Skin epidermis (tissue), 12 donors: ENCODE measurements at regions not wholly inside any gene's neighbourhood (a gene's known extent, or its start where the extent isn't known, plus 50 kb on each side); places are given as distances from the start of the nearest gene placed in this dataset.
"Not testable (repeated sequence)": the region's sequence is repeated elsewhere in the genome, so short reads cannot be mapped to it uniquely, and the experiment has no call there.

Experiments used
- H3K27ac ChIP-seq, 21 experiments: fragments of 200-600 bp; sonication (generic) in 11 of 21; one replicate each; pipeline ENCODE4 v1.5.0; 2020; ENCODE audit warnings: mild to moderate bottlenecking in 3 of 21, inconsistent platforms in 2 of 21, moderate library complexity in 2 of 21
- H3K4me3 ChIP-seq, 7 experiments: fragments of 200-600 bp; sonication (generic) in 2 of 7; one replicate each; pipeline ENCODE4 v1.5.0; 2020; ENCODE audit warnings: inconsistent platforms in 2 of 7, mild to moderate bottlenecking in 2 of 7, moderate library complexity in 1 of 7

GRCh38 chr7:153642989-153643388, 409.2 kb upstream of the DPP6 start:
- Histone ChIP-seq H3K4me3 (no peak overlapping the region), H3K27ac (no peak overlapping the region)

GRCh38 chr7:153657182-153657800, 394.9 kb upstream of the DPP6 start:
- H3K27ac ChIP-seq: no peak overlapping the region
- no peak overlapping the region for H3K4me3 ChIP-seq

GRCh38 chr7:153675131-153675530, 377.1 kb upstream of the DPP6 start:
- no peak overlapping the region for H3K27ac ChIP-seq
- H3K4me3 ChIP-seq: no peak overlapping the region

GRCh38 chr7:153682628-153683027, 369.6 kb upstream of the DPP6 start:
- no peak overlapping the region for H3K4me3 ChIP-seq
- no peak overlapping the region for H3K27ac ChIP-seq

GRCh38 chr7:153696242-153696641, 356.0 kb upstream of the DPP6 start:
- no peak overlapping the region for H3K4me3 ChIP-seq
- no peak overlapping the region for H3K27ac ChIP-seq

- no peak overlapping the region for H3K27ac ChIP-seq
Observed at GRCh38 chr7:153698046-153698445, 354.2 kb upstream of the DPP6 start.

GRCh38 chr7:153701678-153702077, 350.5 kb upstream of the DPP6 start:
- Histone ChIP-seq H3K4me3 (no peak overlapping the region), H3K27ac (no peak overlapping the region)

More at GRCh38 chr7:153698046-153698445, 354.2 kb upstream of the DPP6 start:
- no peak overlapping the region for H3K4me3 ChIP-seq

- not testable (repeated sequence) for H3K4me3 ChIP-seq, H3K27ac ChIP-seq
Observed at GRCh38 chr7:153723892-153724291, 328.3 kb upstream of the DPP6 start.

- not testable (repeated sequence) for H3K4me3 ChIP-seq, H3K27ac ChIP-seq
Observed at GRCh38 chr7:153731504-153731903, 320.7 kb upstream of the DPP6 start.

- H3K4me3 ChIP-seq, H3K27ac ChIP-seq: not testable (repeated sequence)
Observed at GRCh38 chr7:153743434-153743833, 308.8 kb upstream of the DPP6 start.

- H3K4me3 ChIP-seq: peak overlapping the region in 1 of 7 experiments; percentile 28
- not testable (repeated sequence) for H3K27ac ChIP-seq
Observed at GRCh38 chr7:153747969-153748368, 304.2 kb upstream of the DPP6 start.

GRCh38 chr7:153748885-153749284, 303.3 kb upstream of the DPP6 start:
- H3K27ac ChIP-seq: not testable (repeated sequence)
- H3K4me3 ChIP-seq: peak overlapping the region in 2 of 7 experiments; percentile 11 to 34

GRCh38 chr7:153765869-153766268, 286.3 kb upstream of the DPP6 start:
- not testable (repeated sequence) for H3K4me3 ChIP-seq, H3K27ac ChIP-seq

- not testable (repeated sequence) for H3K4me3 ChIP-seq, H3K27ac ChIP-seq
Observed at GRCh38 chr7:153766926-153767325, 285.3 kb upstream of the DPP6 start.

GRCh38 chr7:153772966-153773365, 279.2 kb upstream of the DPP6 start:
- no peak overlapping the region for H3K4me3 ChIP-seq
- H3K27ac ChIP-seq: no peak overlapping the region

- H3K27ac ChIP-seq, H3K4me3 ChIP-seq: not testable (repeated sequence)
Observed at GRCh38 chr7:153776940-153777339, 275.3 kb upstream of the DPP6 start.

- H3K27ac ChIP-seq, H3K4me3 ChIP-seq: not testable (repeated sequence)
Observed at GRCh38 chr7:153797363-153797762, 254.8 kb upstream of the DPP6 start.

GRCh38 chr7:153808117-153808516, 244.1 kb upstream of the DPP6 start:
- Histone ChIP-seq H3K27ac (no peak overlapping the region), H3K4me3 (no peak overlapping the region)

- no peak overlapping the region for H3K27ac ChIP-seq
- no peak overlapping the region for H3K4me3 ChIP-seq
Observed at GRCh38 chr7:153829525-153829924, 222.7 kb upstream of the DPP6 start.

- H3K27ac ChIP-seq: no peak overlapping the region
- no peak overlapping the region for H3K4me3 ChIP-seq
Observed at GRCh38 chr7:153832160-153832559, 220.0 kb upstream of the DPP6 start.

- H3K4me3 ChIP-seq: no peak overlapping the region
- no peak overlapping the region for H3K27ac ChIP-seq
Observed at GRCh38 chr7:153835103-153835502, 217.1 kb upstream of the DPP6 start.

- no peak overlapping the region for H3K4me3 ChIP-seq
- no peak overlapping the region for H3K27ac ChIP-seq
Observed at GRCh38 chr7:153835712-153836265, 216.4 kb upstream of the DPP6 start.
